Stimulated activated CD8-positive, alpha-beta memory T cell treated with anti-CD3 and anti-CD28 coated beads, Interleukin-4, amount 100 ng/mL, for 48 hours (primary cell): ENCODE measurements at regions not wholly inside any gene's neighbourhood (a gene's known extent, or its start where the extent isn't known, plus 50 kb on each side); places are given as distances from the start of the nearest gene placed in this dataset.

Experiments used
- DNase-seq: peaks from one replicate; pipeline ENCODE4 v3.0.0-alpha.2; 2020

DNA sequence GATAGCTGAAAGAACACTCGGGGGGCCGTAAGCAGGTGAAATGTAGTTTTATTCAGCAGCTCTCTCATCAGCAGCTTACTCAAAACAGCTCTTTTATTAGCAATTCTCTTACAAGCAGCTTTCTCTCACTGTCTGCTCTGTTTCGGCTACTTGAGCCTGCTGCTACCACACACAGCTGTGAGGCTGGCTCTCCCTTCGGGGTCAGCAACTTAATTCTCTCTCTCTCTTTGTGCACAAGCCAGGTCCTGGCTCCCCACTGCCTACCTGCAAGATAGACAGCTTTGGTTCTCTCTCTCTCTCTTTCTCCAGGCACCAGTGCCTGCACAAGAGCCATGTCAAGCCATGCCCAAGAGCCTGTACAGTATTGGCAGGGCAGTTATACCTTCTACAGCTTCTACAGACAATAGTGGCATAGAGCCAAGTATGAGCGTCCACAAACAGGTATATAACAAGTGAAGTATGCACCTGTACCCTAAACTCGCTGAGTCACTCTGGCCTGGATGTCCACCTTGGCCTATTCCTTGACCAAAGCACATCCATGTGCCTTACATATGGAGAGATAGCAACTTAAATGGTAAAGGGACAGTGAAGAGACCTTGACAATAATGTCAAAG is 110.8 kb downstream of the MTNR1B start:
- DNase-seq, result no peak

DNA sequence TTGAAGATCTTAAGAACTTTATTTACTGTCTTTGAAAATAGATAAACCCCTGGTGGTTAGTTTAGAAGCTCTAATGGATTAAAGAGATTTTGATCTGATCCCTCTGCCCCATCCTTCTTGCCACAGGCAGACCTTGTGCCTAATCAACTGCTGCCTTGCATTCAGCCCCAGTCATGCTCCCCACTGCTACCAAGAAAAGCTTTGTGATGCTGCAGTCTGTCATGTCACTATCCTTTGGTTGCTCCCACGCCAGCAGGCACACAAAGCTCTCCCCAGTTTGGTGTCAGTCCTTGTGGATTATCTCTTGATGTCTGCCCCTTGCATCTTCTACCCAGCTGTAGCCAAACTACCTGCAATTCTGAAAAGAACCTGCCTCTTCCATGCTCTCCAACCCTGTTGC is 112.2 kb downstream of the MTNR1B start:
- DNase-seq, result no peak

DNA sequence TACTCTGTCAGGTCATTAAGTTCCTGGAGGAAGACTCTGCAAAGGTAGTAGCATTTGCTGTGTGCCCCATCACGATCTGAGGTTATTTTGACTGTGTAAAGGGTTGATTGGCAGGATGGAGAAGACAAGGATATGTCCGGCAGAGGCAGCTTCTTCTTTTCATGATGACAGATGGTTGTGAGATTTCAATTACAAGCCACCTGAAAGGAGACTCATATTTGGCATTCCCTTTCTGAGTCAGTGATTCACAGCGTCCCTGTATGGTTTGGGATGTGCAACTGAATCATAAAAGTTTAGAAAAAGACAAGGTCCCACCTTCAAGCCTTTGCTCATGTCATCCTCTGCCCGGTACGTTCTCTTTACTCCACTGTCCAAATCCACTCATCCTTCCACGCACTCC is 113.4 kb downstream of the MTNR1B start:
- DNase-seq, result no peak

DNA sequence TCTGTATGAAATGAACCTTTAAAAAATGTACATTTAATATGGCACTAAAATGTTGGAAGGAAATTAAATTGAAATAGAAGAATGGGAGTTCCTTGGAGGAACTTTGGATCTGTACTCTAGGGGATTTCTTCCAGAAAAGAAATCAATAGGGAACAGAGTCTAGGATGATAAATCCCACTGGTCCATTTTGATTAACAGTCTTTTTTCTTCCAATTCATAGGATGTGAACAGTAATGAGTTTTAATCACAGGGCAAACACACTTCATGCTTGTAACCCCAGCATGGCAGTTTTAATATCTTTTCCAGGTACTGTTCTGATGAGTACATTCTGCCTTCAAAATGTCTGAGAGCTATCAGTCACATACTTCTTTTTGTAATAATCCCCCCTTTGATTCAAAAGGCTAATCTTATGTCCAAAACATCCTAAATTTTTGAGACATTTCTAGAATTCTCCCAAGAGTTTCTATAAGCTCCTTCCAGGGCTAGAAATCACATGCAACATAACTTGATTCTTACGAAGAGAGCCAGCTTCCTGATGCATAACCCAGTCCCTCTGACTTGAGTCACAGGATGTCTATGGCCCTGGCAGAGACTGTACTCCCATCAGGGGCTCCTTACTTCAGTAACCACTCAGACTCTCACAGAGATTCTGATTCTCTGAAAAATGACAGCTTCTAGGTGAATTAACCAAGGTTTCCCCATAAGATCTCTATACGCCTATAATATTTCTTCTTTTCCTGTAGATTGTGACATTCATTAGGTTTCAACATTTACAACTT is 112.9 kb downstream of the SLC36A4 start:
- DNase-seq, result no peak

DNA sequence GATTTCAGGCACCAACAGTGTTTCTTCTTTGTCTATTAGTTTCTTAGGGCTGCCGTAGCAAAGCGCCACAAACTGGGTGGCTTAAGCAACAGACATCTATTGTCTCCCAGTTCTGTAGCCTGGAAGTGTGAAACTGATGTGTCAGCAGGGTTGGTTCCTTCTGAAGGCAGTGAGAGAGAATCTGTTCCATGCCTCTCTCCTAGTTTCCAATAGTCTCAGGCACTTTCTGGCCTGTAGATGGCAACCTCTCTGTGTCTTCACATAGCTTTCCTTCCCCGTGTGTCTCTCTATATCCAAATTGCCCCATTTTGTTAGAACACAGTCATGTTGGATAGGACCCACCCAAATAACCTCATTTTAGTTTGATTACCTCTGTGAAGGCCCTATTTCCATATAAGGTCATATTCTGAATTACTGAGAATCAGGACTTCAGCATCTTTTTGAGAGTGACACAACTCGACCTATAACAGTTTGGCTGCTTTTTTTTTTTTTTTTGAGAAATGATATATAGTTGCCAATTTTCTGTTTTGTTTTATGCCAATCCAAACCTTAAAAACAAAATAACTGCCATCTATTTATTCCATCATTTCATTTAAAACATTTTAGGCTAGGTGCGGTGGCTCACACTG is 108.2 kb downstream of the SLC36A4 start:
- DNase-seq, result no peak
